GM12874 (cell line): ENCODE measurements at regions not wholly inside any gene's neighbourhood (a gene's known extent, or its start where the extent isn't known, plus 50 kb on each side); places are given as distances from the start of the nearest gene placed in this dataset.

Experiments
- CTCF ChIP-seq: IDR thresholded peaks from 2 replicates; pipeline ENCODE4 v1.5.1; 2011; ENCODE audit warnings: low read depth, mild to moderate bottlenecking, control low read depth, low read length, moderate library complexity; ENCODE audit not compliant: insufficient read depth

GRCh38 chr7:81618396-81619014 lies 151.3 kb downstream of the HGF start:
- no peak for TF ChIP-seq CTCF

GRCh38 chr7:81616951-81617350 lies 152.9 kb downstream of the HGF start:
- TF ChIP-seq CTCF: no peak

- no peak for TF ChIP-seq CTCF
Observed at GRCh38 chr7:81611805-81612204, 158.0 kb downstream of the HGF start.

- no peak for TF ChIP-seq CTCF
Observed at GRCh38 chr7:81611040-81611439, 158.8 kb downstream of the HGF start.

- no peak for TF ChIP-seq CTCF
Observed at GRCh38 chr7:81608748-81609382, 161.0 kb downstream of the HGF start.

- no peak for TF ChIP-seq CTCF
Observed at GRCh38 chr7:81607987-81608386, 161.9 kb downstream of the HGF start.

GRCh38 chr7:81606078-81606863 lies 163.6 kb downstream of the HGF start:
- no peak for TF ChIP-seq CTCF
